ENCODE measurements at regions not wholly inside any gene's neighbourhood (a gene's known extent, or its start where the extent isn't known, plus 50 kb on each side); places are given as distances from the start of the nearest gene placed in this dataset.

DNA sequence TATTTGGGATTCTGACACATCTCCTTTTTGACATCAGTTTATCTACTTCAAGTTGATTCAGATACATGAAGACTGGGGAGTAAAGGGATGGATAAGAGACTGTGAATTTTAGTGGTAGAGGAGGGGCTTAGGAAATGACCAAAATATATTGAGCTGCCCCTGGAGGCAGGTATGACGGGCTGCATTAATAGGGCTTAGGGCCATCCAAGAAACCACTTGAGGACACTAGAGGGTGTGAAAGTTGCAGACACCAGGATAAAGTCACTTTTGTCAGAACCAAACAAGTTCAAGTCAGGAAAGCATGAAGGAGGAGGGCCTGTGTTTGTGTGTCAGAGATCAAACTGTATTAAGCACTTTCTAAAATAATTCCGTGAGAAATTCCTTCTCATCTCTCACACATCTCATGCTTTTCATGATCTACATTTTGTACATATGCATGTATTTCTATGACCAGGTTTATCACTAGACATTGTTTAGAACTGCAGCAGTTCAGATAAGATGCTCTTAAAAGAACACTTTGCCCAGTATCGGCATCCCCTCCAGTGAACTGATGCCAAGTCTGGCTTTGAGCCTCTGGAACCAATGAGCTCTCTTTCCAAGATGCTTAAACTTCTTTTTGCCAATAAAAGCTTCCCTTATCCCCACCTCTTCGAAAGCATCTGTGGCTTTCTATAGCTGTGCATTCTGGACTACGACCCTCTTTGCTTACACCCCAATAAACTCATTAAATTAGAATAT, 136.9 kb downstream of the SLC38A1 start:
- peak in 1 of 2 experiments; percentile 9 for DNase-seq

DNA sequence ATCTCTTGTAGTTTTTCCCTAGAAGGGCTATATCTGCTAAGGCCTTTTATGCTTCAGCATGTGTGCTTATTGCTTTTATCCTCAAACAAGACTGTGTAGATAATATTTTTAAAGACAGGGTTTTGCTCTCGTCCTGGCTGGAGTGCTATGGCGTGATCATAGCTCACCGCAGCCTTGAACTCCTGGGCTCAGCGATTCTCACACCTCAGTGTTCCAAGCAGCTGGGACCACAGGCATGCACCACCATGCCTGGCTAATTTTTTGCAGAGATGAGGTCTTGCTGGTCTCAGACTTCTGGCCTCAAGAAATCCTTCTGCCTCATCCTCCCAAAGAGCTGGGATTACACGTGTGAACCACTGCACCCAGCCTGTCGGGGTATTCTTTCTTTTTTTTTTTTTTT, 137.3 kb upstream of the SCAF11 start:
- no peak for DNase-seq

DNA sequence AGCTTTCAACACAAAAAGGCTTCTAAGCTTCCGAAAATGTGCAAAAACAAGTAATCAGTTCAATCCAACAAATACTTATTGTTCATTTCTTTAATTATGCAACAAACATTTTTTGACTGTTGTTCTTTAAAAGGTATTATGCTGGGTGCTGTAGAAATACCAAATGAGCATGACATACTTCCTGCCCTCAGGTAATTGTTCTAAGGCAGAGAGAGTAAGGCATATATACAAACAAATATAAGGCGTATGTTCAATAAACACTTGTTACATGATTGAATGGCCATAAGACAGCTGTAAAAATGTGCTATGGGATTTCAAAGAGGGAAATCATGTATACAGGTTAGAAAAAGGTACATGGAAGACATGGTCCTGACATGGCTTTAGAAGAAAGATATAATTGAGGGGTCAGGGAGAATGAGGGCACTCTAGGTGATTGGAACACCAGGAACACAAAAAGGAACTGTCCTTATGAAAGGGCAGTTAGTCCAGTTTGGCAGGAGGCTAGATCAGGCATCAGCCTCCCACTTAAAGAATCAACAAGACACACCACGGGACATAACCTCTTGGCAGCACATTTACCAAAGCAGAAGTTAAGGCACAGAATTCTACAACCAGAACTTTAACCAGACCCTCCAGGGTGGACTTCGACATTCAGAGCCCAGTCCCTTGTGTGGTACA, 135.8 kb upstream of the SCAF11 start:
- DNase-seq = no peak

DNA sequence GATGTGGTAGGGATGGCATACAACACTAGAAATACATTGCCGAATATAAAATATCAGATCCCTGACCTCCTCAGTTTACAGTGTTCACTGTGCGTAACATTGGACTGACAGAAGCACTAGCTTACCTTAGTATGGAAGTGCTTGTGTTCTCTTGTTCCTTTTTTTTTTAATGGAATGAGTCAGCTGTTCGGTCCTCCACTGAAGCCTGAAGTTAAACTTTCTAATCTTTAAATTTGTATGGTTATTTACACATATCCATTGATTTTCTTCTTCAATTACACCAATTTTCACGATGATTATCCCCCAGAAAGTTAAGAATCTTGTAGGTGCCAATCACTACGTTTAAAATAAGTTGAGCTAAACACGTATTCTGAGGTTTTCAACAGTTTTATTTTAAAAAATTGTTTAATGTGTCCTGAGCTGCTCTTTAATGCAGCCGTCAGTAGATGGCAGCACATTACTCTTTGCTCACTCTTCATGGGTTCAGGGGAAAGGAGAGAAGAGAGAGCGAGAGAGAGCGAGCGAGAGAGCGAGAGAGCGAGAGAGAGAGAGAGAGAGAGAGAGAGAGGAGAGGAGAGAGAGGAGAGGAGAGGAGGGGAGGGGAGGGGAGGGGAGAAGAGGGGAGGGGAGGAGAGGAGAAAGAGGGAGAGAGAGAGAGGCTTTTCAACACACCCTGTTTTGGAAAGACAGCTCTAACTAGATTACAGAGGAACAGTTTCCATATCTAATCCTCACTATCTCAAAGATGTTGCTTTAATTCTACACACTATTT, 134.7 kb upstream of the SCAF11 start:
- DNase-seq = peak; percentile 37 to 64

DNA sequence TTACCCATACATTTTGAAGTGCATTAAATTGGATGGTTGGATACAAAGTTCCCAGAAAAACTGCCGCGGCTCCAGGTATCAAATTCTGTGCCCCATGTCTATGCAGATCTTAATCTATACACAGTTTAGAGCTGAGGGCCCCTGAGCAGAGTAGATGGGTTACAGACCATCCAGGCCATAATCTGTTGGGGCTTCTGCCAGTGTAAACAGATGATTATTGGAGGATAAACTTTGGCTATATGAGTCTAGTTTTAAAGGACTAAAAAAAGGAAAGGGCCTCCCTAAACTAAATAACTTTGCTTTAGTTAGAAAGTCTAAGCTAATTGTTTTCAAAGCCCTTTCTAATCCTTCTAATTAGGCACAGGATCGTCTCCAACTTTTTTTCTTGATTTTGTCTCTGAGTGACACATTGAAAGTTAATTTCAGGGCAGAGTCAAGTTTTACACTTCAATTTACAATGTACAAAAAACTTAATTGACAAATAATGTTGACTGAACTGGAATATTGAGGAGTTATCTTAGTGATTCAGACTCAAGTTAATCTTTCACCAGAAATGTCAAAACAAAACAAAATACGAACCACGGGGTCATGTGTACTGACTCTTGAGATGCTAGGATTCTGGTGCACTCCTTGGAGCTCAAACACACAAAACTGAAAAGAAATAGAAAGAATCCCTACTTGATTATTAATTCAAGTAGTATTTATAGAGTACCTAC, 133.9 kb upstream of the SCAF11 start:
- DNase-seq = no peak

DNA sequence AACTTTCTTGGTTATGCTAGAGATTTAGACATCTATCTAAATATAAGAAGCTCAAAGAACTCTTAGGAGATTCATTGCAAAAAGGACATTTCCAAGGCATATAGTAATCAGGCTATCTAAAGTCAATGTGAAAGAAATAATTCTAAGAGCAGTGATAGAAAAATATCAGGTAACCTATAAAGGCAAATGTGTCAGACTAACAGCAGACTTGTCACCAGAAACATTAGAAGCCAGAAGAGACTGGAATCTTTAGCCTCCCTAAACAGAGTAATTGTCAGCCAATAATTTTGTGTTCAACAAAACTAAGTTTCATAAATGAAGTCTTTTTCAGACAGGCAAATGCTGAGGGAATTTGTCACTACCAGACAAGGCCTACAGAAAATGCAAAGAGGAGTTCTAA, 122.0 kb upstream of the SCAF11 start:
- no peak for DNase-seq

DNA sequence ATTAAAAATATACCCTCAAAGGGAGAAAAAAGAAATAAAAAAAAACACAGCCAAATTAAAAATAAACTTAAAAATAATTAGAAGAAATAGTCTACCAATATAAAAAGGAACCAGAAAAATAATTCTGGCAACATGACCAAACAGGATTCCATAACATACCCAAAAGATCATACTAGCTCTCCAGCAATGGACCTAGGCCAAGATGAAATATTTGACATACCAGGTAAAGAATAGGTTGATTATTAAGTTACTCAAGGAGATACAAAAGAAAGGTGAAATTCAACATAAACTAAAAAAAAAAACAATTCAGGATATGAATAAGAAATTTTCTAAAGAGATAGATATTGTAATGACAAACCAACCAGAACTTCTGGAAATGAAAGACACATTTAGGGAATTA, 121.3 kb upstream of the SCAF11 start:
- no peak for DNase-seq

DNA sequence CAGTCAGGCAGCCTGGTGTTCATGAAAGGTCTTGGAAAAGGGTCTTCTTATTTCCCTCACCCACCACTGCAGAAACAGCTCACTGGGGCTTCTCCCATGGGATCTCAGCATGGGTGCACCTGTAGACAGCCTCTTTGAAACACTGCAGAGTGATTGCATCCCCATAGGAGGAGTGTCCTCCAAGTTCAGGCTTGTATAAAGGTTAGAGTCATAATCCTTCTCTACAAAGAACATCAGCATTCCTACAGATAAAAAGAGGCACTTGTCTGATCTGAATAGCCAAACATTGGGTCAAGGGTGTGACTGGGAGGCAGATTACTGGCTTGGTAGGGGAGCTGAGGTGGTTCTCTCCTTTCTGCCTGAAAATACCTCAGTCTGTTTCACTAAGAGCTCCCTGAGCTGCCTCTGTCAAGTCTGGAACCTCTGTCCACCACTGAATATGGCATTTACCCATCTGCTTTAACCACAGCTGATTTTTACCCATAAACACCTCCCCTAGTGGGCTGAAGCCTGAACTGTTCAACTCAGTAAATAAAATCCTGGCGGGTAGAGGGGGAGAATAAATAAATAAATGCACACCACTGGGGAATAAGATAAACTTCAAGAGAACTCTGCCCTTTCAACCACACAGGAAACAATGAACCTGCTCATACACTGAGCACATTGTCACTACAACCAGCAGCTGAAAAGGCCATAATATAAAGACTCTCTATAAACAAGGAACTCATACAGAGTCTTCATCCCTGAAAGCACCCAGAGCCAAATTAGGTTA, 120.7 kb upstream of the SCAF11 start:
- DNase-seq = peak in 1 of 2 experiments; percentile 19

DNA sequence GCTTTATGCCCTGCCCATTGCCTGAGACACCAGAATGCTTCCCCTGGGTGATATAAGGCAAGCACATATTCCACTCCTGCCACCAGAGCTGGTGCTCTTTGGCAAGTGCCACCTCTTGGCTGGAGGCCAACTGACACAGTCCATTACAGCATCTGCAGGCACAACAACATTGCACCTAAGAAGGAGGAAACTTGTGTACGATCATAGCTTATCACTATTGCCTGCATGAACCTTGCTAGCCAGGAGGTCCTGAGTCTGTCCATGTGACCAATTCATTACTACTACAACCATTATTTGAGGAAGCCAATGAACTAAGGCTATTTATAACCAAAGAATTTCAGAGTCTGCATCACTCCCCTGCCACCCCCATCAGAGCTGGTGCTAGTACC, 119.8 kb upstream of the SCAF11 start:
- DNase-seq = peak; percentile 16 to 22

DNA sequence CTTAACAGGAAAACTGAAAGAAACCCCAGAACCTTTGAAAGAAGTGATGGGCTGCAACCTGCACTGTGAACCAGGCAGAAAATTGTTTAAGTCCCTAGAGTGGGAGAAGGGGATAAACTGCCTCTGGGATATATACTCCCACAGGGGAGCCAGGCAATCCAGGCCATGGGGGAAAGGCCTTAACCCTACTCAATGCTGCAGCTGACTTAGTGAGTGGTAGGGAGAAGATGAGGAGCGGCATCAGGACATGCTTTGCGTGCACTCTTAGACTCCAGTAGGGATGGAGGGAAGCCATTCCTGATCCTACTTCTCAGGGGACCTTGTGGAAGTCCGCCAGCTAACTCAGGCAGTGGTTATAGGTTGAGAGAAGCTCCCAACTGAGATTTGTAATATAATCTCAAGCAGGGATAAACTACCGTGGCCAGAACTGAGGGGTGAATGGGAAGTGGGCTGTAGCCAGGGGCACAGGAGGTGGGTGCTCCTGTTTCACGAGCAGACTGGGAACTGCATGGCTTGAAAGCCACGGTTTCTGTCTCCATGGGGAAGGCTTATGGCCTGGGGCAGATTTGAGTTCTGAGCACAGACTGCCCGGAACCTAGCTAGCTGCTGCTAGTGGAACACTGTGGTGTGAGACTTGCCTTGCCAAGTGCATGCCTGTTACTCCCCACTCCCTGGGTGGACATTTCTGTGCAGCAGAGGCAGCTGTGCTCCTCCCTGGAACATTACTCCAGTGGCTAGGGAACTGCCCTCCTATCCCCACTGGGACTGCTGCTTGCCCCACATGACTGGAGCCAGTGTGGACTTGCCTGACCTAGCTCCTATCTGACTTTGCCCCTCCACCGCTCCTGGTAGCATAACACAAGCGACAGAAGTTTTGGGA, 119.2 kb upstream of the SCAF11 start:
- no peak for DNase-seq

DNA sequence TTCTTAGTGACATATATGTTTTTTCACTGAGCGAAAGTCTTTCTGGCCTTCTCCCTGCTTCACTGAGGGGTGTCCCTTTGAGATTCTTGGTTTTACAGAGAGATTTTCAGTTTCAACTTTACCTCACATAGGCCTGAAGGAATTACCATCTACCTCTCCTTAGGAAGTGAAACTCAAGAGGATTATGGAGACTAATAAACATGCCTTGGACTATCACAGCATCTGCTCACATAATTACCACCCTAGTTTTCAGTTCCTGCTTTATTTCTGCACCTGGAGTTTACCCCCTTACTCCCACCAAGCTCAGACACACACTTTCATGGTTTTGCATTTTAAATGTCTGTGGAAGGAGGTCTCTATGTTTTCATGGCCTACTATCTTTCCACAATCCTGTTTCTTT, 118.3 kb upstream of the SCAF11 start:
- no peak for DNase-seq

DNA sequence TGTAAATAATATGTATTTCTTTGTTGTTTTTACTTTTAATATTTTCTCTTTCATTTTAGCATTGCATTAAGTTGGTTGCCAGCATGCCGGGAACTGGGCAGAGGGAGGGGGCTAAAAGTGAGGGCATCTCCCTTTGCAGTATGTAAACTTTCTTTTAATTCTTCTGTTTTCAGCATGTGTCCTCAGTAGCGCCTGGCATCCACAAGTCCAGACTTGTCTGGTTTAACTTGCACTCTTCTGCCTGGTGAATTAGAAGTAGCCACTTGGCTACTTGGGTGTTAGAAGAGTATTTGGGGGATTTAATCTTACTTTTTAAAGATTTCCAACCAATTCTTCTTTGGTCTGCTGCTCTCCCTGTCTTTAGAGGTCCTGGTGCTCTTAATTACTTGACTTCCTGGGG, 117.2 kb upstream of the SCAF11 start:
- DNase-seq = no peak

DNA sequence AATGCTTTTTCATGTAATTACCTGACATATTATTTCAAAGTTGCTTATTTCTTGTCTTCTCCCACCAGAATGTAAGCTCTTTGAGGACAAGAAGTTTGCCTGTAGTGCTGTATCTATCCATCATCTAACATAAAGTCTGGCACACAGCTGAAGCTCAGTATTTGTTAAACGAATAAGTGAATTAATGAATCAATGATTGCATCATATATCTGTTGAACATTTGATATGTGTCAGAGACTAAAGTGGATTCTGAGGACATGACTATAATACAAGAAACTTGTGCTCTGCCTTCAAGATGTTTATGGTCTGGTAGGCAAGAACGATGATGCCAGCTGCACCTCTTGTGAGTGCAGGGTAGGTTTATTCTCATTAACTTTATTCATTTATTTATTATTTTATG, 115.4 kb upstream of the SCAF11 start:
- DNase-seq = no peak

DNA sequence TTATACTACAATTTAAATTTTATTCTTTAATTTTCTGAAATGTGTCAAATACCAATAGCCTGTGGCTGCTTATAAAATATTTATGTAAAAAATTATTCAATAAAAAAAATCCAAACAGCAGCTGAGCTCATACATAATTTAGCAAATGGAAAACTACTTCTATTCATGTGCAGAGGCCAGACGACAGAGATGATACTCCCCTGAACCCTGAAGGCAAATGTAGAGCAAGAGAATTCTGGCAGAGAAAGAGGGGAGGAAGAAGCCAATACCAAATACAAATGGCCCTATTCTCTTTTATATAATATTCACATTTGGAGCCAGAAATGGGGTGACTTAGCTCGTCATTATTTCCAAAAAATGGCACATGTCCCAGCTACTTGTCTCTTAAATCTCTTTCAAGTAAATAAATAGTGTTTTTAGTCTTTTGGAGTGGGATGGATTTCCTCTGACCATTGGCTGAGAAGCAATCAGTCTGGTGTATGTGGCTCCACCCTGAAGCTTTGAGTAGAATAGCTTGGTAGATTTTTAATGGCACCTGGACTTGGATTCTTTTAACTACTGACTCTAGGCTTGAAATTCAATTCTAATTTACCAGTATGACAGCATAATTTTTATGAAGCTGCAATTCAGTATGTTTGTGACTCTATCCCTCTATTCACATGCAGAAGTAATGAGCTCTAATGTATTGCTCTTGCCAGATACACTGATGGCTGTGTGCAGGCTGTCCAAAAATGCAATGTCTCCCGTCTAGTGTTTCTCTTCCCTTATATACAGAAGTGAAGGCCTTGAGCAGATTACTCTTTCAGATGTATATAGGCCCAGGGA, 113.4 kb upstream of the SCAF11 start:
- peak in 1 of 2 experiments; percentile 17 for DNase-seq

DNA sequence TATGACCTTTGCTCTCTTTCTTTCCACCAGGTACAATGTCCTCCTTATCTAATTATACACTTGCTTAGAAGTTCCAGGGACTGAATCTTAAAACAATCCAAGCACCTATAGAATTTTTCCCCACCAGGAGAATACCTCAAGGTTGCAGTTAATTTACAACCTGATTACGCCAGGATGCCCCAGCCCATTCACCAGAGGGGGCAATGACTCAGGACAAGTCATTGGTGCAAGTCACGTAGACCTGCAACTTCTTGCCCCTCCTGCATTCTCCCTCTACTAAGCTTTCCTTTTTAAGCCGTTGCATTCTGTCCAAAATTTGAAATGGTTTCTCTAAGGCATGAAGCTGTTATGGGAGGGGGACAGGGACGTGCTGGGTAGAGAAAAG, 111.1 kb upstream of the SCAF11 start:
- no peak for DNase-seq

DNA sequence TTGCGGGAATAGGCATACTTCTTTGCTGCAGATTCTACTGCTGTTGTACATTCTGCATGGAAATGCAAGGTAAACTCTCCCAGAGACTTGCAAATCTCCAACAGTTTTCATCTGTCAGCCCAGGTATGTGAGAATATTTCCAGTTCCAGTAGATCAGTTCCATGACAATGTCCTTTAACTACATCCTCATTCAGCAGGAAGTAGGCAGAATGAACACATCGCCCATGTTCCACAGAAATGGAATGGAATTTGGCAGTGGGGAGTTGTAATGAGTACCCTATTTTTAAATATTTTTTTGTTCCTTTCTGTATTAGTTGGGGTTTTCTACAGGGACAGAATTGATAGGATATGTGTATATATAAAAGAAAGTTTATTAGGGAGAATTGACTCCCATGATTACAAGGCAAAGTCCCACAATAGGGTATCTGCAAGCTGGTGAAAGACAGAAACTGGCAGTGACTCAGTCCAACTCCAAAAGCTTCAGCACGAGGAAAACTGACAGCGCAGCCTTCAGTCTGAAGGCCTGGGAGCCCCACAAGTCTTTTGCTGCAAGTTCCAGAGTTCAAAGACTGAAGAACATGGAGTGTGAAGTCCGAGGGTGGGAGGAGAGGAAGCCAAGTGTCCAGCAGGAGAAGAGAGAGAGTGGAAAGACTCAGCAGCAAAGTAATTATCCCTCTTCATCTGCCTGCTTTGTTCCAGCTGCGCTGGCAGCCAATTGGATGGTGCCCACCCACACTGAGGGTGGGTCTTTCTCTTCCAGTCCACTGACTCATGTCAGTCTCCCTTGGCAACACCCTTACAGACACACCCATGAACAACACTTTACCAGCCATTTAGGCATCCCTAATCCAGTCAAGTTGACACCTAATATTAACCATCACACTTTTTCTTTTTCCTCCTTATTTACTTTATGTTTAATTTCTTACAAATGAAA, 110.4 kb upstream of the SCAF11 start:
- DNase-seq = no peak

DNA sequence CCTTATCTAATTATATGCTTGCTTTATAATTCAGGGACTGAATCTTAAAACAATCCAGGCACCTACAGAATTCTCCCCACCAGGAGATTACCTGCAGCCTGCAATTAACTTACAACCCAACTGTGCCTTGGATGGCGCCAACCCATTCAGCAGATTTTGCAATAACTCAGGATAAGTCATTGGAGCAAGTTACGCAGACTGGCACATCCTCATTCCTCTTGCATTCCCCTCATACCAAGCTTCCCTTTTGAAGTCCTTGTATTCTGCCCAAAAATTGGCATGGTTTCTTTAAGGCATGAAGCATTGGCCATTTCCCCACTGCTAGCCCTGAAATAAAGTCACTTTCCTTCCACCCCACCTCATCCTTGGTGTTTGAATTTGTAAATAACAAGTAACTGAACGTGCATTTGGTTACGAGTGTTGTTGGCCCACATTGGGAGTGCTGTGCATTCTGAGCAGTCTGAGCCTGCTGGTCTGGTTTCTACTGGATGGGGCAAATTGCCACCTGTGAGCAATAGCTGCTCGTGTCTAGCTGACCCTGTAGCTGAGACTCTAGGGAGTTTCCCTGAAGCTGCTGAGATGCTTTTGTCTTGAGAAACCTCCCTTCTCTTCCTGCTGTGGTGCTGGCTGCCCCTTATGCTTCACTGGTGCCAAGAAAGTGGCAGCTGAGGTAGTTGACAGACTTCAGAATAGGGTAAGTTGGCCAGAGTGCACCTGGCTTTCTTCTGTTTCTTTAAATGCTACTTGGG, 99.2 kb upstream of the SCAF11 start:
- DNase-seq = no peak

DNA sequence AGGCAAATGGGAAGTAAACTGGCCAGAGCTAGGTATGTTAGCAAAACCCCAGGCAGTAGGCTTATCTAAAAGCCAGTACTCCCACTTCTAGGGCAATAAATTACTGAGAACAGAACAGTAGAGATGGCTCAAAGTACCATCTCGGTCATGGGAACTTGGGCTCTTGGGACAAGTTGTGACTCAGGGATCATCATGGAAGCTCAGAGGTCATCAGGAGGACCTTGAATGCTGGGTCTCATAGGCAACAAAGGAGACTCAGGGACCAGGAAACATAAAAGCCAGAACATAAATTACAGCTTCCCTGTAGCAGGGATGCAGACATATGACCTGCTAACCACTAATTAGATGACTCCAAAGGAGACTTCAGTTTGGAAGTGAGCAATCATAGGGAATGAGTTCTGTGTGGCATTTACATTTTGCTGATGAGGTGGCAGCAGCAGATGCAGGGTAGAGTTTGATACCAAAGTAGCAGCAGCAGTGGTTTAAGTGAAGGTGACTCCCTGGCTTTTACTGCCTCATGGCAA, 97.6 kb upstream of the SCAF11 start:
- DNase-seq = no peak
